Karpas-422 (cell line): ENCODE measurements at regions not wholly inside any gene's neighbourhood (a gene's known extent, or its start where the extent isn't known, plus 50 kb on each side); places are given as distances from the start of the nearest gene placed in this dataset.
"Not testable (repeated sequence)": the region's sequence is repeated elsewhere in the genome, so short reads cannot be mapped to it uniquely, and the experiment has no call there.

ENCODE experiments used
- DNase-seq: peaks from one replicate; pipeline ENCODE4 v3.0.0-alpha.2; 2015
- H2AFZ ChIP-seq: fragments of 200-600 bp; sonication (generic); 2 replicates; pipeline ENCODE4 v1.6.1; 2014; ENCODE audit warnings: antibody characterized with exemption, low read length, mixed read lengths
- H3K27ac ChIP-seq: fragments of 200-600 bp; sonication (generic); 2 replicates; pipeline ENCODE4 v1.5.1; 2014; ENCODE audit warnings: mild to moderate bottlenecking, low read length, moderate library complexity
- H3K27me3 ChIP-seq: fragments of 200-600 bp; sonication (generic); 2 replicates; pipeline ENCODE4 v1.6.1; 2014; ENCODE audit warnings: low read length, mixed read lengths
- H3K36me3 ChIP-seq: fragments of 200-600 bp; sonication (generic); 2 replicates; pipeline ENCODE4 v1.6.1; 2014; ENCODE audit warnings: low read length, mixed read lengths; ENCODE audit not compliant: insufficient read depth
- H3K4me1 ChIP-seq: fragments of 200-600 bp; sonication (generic); 2 replicates; pipeline ENCODE4 v1.6.1; 2014; ENCODE audit warnings: mild to moderate bottlenecking, low read length, mixed read lengths
- H3K4me2 ChIP-seq: fragments of 200-600 bp; sonication (generic); 2 replicates; pipeline ENCODE4 v1.6.1; 2014; ENCODE audit warnings: low read length, low read depth, mild to moderate bottlenecking; ENCODE audit not compliant: poor library complexity, severe bottlenecking
- H3K4me3 ChIP-seq: fragments of 200-600 bp; sonication (generic); 2 replicates; pipeline ENCODE4 v1.5.1; 2014; ENCODE audit warnings: mild to moderate bottlenecking, antibody characterized with exemption, low read length, mixed read lengths
- H3K79me2 ChIP-seq: fragments of 200-600 bp; sonication (generic); 2 replicates; pipeline ENCODE4 v1.6.1; 2014; ENCODE audit warnings: mild to moderate bottlenecking, low read length, mixed read lengths
- H3K9ac ChIP-seq: fragments of 200-600 bp; sonication (generic); 2 replicates; pipeline ENCODE4 v1.6.0; 2014; ENCODE audit warnings: low read length
- H3K9me2 ChIP-seq: fragments of 200-600 bp; sonication (generic), shearing (Covaris generic); replicated peaks from 2 replicates; pipeline ENCODE4 v1.6.0; 2014; ENCODE audit warnings: mild to moderate bottlenecking, low read length, moderate library complexity; ENCODE audit not compliant: insufficient read depth
- H3K9me3 ChIP-seq: fragments of 300-700, 200-600 bp; sonication (generic); 2 replicates; pipeline ENCODE4 v1.6.1; 2014; ENCODE audit warnings: low read length, mixed read lengths
- H4K20me1 ChIP-seq: fragments of 200-600 bp; sonication (generic); 2 replicates; pipeline ENCODE4 v1.6.1; 2014; ENCODE audit warnings: mild to moderate bottlenecking, antibody characterized with exemption, low read length, low read depth; ENCODE audit not compliant: insufficient read depth

DNA sequence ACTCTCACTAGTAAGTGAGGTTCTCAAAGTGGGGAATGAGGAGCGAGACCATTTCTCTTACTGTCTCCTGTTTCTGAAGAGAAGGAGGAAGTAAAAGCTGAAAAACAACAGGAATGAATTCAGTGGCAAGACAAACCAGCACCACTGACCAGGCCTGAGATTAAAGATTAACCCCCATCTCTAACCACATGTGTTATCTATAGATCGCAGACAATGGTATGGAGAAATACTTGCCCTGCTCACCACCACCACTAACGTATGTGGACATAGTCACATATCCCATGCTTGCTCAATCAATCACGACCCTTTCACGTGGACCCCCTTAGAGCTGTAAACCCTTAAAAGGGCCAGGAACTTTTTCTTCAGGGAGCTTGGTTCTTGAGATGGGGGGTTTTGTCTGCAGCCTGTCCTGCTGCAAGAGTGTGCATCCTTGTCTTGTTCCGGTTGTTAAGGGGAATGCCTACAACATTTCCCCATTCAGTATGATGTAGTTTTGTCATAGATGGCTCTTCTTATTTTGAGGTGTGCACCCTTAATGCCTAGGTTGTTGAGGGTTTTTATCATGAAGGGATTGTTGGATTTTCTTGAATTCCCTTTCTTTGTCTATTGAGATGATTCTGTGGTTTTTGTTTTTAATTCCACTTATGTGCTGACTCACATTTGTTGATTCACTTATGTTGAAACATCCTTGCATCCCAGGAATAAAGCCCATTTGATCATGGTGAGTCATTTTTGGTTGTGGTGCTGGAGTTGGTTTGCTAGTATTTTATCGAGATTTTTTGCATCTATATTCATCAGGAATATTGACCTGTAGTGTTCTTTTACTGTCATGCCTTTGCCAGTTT, 698.8 kb upstream of the LMO3 start:
- no peaks in the 10 kb centered on the region for H3K27me3 ChIP-seq
- peaks cover 20% of the 10 kb centered on the region for H3K9me3 ChIP-seq
- no peak overlapping the region for H3K4me3 ChIP-seq
- no peaks in the 10 kb centered on the region for H3K36me3 ChIP-seq
- H2AFZ ChIP-seq = no peak overlapping the region
- no peaks in the 10 kb centered on the region for H3K79me2 ChIP-seq
- H3K4me1 ChIP-seq = no peaks in the 10 kb centered on the region
- H3K9ac ChIP-seq = no peak overlapping the region
- no peak overlapping the region for H3K27ac ChIP-seq
- DNase-seq = no peak
- H3K9me2 ChIP-seq = no peaks in the 10 kb centered on the region
- no peaks in the 10 kb centered on the region for H4K20me1 ChIP-seq
- no peak overlapping the region for H3K4me2 ChIP-seq

DNA sequence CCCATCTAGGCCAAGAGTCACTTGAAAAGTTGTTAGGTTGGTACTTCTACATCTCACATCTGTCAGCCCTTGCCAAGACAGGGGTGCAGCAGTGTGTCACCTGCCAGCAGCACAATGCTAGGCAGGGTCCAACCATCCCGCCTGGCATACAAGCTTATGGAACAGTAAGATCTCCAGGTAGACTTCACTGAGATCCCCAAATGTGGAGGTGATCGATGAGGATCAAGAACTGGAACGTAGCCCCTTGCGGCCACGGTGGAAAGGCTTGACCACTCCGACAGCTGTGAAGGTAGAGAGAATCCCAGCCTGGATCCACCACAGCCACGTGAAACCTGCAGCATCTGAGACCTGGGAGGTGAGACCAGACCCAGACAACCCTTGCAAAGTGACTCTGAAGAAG, 696.0 kb upstream of the LMO3 start:
- no peaks in the 10 kb centered on the region for H3K27me3 ChIP-seq
- no peak for DNase-seq
- no peaks in the 10 kb centered on the region for H3K9me2 ChIP-seq
- H3K27ac ChIP-seq = no peak overlapping the region
- no peaks in the 10 kb centered on the region for H3K79me2 ChIP-seq
- no peaks in the 10 kb centered on the region for H4K20me1 ChIP-seq
- H3K9ac ChIP-seq = no peak overlapping the region
- H3K36me3 ChIP-seq = no peaks in the 10 kb centered on the region
- no peak overlapping the region for H3K4me3 ChIP-seq
- no peaks in the 10 kb centered on the region for H3K4me1 ChIP-seq
- no peak overlapping the region for H3K4me2 ChIP-seq
- no peak overlapping the region for H2AFZ ChIP-seq
- peaks cover 26% of the 10 kb centered on the region for H3K9me3 ChIP-seq

GRCh38 chr12:17301544-17301943, 695.6 kb upstream of the LMO3 start:
- Histone ChIP-seq H3K4me1 (no peaks in the 10 kb centered on the region), H2AFZ (no peak overlapping the region), H3K27me3 (no peaks in the 10 kb centered on the region), H3K36me3 (no peaks in the 10 kb centered on the region), H3K79me2 (no peaks in the 10 kb centered on the region), H3K27ac (no peak overlapping the region), H3K9me2 (no peaks in the 10 kb centered on the region), H3K9ac (no peak overlapping the region), H3K4me2 (no peak overlapping the region), H4K20me1 (no peaks in the 10 kb centered on the region), H3K9me3 (peaks cover 28% of the 10 kb centered on the region), H3K4me3 (no peak overlapping the region)
- no peak for DNase-seq

DNA sequence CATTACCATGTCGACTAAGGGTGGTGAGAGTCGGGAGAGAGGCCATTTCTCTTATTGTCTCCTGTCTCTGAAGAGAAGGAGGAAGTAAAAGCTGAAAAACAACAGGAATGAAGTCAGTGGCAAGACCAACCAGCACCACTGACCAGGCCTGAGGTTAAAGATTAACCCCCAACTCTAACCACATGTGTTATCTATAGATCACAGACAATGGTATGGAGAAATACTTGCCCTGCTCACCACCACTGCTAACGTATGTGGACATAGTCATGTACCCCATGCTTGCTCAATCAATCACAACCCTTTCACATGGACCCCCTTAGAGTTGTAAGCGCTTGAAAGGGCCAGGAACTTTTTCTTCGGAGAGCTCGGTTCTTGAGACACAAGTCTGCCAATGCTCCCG, 690.9 kb upstream of the LMO3 start:
- Histone ChIP-seq H4K20me1 (no peaks in the 10 kb centered on the region), H2AFZ (no peak overlapping the region), H3K4me3 (no peak overlapping the region), H3K79me2 (no peaks in the 10 kb centered on the region), H3K9ac (no peak overlapping the region), H3K4me1 (no peaks in the 10 kb centered on the region), H3K9me2 (no peaks in the 10 kb centered on the region), H3K27me3 (no peaks in the 10 kb centered on the region), H3K36me3 (no peaks in the 10 kb centered on the region), H3K4me2 (no peak overlapping the region), H3K27ac (no peak overlapping the region), H3K9me3 (peaks cover 23% of the 10 kb centered on the region)
- DNase-seq = no peak

DNA sequence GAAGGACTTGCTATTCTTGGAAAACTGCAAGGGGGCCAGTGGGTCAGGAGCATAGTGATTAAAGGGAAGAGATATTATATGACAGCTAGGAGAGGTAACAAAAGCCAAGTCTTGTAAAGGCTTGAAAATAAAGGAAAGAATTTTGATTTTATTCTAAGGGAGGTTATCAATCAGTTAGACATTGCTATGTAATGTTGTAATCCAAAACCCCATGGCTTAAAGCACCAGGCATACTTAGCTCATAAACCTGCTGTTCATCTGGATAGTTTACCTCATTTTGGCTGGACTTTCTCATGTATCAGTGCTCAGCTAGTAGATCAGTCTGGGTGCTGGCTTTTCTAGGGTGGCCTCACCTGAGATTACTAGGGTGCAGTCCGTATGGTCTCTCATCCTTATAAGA, 680.9 kb upstream of the LMO3 start:
- no peaks in the 10 kb centered on the region for H3K36me3 ChIP-seq
- H3K9me2 ChIP-seq = no peaks in the 10 kb centered on the region
- DNase-seq = no peak
- no peak overlapping the region for H3K4me3 ChIP-seq
- no peaks in the 10 kb centered on the region for H4K20me1 ChIP-seq
- no peaks in the 10 kb centered on the region for H3K4me1 ChIP-seq
- H3K9ac ChIP-seq = no peak overlapping the region
- H3K9me3 ChIP-seq = peaks cover 25% of the 10 kb centered on the region
- no peaks in the 10 kb centered on the region for H3K79me2 ChIP-seq
- no peak overlapping the region for H2AFZ ChIP-seq
- no peak overlapping the region for H3K4me2 ChIP-seq
- no peaks in the 10 kb centered on the region for H3K27me3 ChIP-seq
- no peak overlapping the region for H3K27ac ChIP-seq

DNA sequence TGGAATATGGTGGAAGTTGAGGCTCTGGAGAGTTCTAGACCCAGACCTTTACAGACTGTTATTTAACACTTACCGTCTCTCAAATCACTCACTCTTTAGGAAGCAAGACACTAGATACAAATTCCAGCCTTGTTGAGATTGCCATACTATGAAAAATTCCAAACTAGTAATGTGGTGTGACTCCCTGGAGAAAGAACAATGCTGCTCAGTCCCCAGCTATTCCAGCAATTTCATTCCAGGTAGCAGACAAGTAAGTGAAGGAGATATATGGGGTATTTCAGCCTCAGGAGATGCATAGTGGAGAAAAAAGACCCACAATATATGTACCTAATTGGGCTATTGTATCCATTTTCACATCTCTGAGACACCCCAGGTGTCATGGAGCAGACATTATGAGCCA, 678.9 kb upstream of the LMO3 start:
- Histone ChIP-seq H3K9me2 (no peaks in the 10 kb centered on the region), H3K36me3 (no peaks in the 10 kb centered on the region), H3K4me1 (no peaks in the 10 kb centered on the region), H3K27ac (no peak overlapping the region), H3K27me3 (no peaks in the 10 kb centered on the region), H3K9ac (no peak overlapping the region), H3K79me2 (no peaks in the 10 kb centered on the region), H3K4me2 (no peak overlapping the region), H3K9me3 (peaks cover 29% of the 10 kb centered on the region), H2AFZ (no peak overlapping the region), H4K20me1 (no peaks in the 10 kb centered on the region), H3K4me3 (no peak overlapping the region)
- DNase-seq = no peak

GRCh38 chr12:17283563-17283962, 677.6 kb upstream of the LMO3 start:
- no peak overlapping the region for H3K4me2 ChIP-seq
- no peak overlapping the region for H3K27ac ChIP-seq
- no peaks in the 10 kb centered on the region for H3K79me2 ChIP-seq
- DNase-seq = no peak
- H3K4me3 ChIP-seq = no peak overlapping the region
- H3K9me3 ChIP-seq = peaks cover 29% of the 10 kb centered on the region
- no peak overlapping the region for H2AFZ ChIP-seq
- no peaks in the 10 kb centered on the region for H3K9me2 ChIP-seq
- H3K27me3 ChIP-seq = no peaks in the 10 kb centered on the region
- no peak overlapping the region for H3K9ac ChIP-seq
- H3K4me1 ChIP-seq = no peaks in the 10 kb centered on the region
- no peaks in the 10 kb centered on the region for H3K36me3 ChIP-seq
- H4K20me1 ChIP-seq = no peaks in the 10 kb centered on the region

DNA sequence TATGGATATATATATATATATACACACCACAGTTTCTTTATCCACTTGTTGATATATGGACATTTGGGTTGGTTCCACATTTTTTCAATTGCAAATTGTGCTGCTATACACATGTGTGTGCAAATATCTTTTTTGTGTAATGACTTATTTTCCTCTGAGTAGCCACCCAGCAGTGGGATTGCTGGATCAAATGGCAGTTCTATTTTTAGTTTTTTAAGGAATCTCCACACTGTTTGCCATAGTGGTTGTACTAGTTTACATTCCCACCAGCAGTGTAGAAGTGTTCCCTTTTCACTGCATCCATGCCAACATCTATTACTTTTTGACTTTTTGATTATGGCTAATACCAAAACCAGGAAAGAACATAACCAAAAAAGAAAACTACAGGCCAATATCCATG, 676.2 kb upstream of the LMO3 start:
- H3K36me3 ChIP-seq, H3K27ac ChIP-seq, H3K27me3 ChIP-seq: not testable (repeated sequence)

More for the DNA sequence above, 676.2 kb upstream of the LMO3 start:
- H3K4me2 ChIP-seq, H2AFZ ChIP-seq, DNase-seq, H3K4me1 ChIP-seq, H3K79me2 ChIP-seq, H3K9me2 ChIP-seq, H3K4me3 ChIP-seq, H3K9ac ChIP-seq, H4K20me1 ChIP-seq: not testable (repeated sequence)
- peaks cover 26% of the 10 kb centered on the region for H3K9me3 ChIP-seq
